Breast epithelium (tissue), 4 donors: ENCODE measurements at regions not wholly inside any gene's neighbourhood (a gene's known extent, or its start where the extent isn't known, plus 50 kb on each side); places are given as distances from the start of the nearest gene placed in this dataset.

Experiments
- DNase-seq, 2 donors: peaks; one replicate each; pipeline ENCODE4 v3.0.0-alpha.2; 2019; ENCODE audit warnings: low spot score in 2 of 2
- H3K27ac ChIP-seq, 2 donors: fragments of 200-600 bp; sonication (generic) in 1 of 2; one replicate each; pipeline ENCODE4 v1.5.1; 2016 to 2019; ENCODE audit warnings: mild to moderate bottlenecking in 1 of 2
- H3K27me3 ChIP-seq, 2 donors: fragments of 200-600 bp; sonication (generic) in 1 of 2; one replicate each; pipeline versions ENCODE4 v1.5.1 to v1.6.0; 2017 to 2019; ENCODE audit warnings: control low read depth in 1 of 2, mild to moderate bottlenecking in 1 of 2
- H3K36me3 ChIP-seq: fragments of 200-600 bp; one replicate; pipeline ENCODE4 v1.5.1; 2019
- H3K4me1 ChIP-seq, 2 donors: fragments of 200-600 bp; sonication (generic); one replicate each; pipeline ENCODE4 v1.5.1; 2016 to 2019; ENCODE audit warnings: control low read depth in 1 of 2
- H3K4me3 ChIP-seq, 3 donors: fragments of 200-600 bp; sonication (generic); 1 replicate in 2 of 3; 2 replicates in 1 of 3; pipeline ENCODE4 v1.5.1; 2016 to 2019; ENCODE audit warnings: mild to moderate bottlenecking in 3 of 3, moderate library complexity in 2 of 3
- H3K9me3 ChIP-seq, 2 donors: fragments of 200-600 bp; sonication (generic) in 1 of 2; one replicate each; pipeline ENCODE4 v1.5.1; 2016 to 2019; ENCODE audit warnings: control low read depth in 1 of 2
- CTCF ChIP-seq, 3 donors: fragments of 450-650 bp; IDR thresholded peaks; one replicate each; pipeline ENCODE4 v1.5.1; 2016 to 2017; ENCODE audit warnings: antibody characterized with exemption in 3 of 3, mild to moderate bottlenecking in 3 of 3, moderate library complexity in 3 of 3
- POLR2A ChIP-seq: fragments of 450-650 bp; IDR thresholded peaks from one replicate; pipeline ENCODE4 v1.6.1; 2016; ENCODE audit warnings: antibody characterized with exemption, mild to moderate bottlenecking, moderate library complexity
- POLR2AphosphoS5 ChIP-seq, 3 donors: sonication (generic); formaldehyde crosslinking; IDR thresholded peaks; one replicate each; pipeline ENCODE4 v1.6.1; 2017; ENCODE audit warnings: antibody characterized with exemption in 3 of 3
- intact Hi-C: fragments of 100-400 bp; cut with DNase I; formaldehyde crosslinking; loops from one replicate; pipeline ENCODE4 v1.15.1; 2023; ENCODE audit warnings: low total_unique reads

- no peaks in the 10 kb centered on the region for H3K4me1 ChIP-seq
- intact Hi-C loops = no loop called here
- H3K27ac ChIP-seq = no peak overlapping the region
These were observed 756.4 kb upstream of the ID2 start for GRCh38 chr2:7925506-7925905.

GRCh38 chr2:7927691-7928090, 754.2 kb upstream of the ID2 start:
- Histone ChIP-seq H3K9me3 (peaks cover 0 to 3% of the 10 kb centered on the region in 2 donors), H3K4me3 (no peak overlapping the region), H3K27ac (no peak overlapping the region), H3K4me1 (no peaks in the 10 kb centered on the region), H3K27me3 (no peaks in the 10 kb centered on the region), H3K36me3 (no peaks in the 10 kb centered on the region)
- no peak for DNase-seq
- TF ChIP-seq POLR2AphosphoS5 (IDR thresholded peaks at IDR 0.05) (no peak), CTCF (IDR thresholded peaks at IDR 0.05) (no peak)
- intact Hi-C loops = no loop called here

More at GRCh38 chr2:7925506-7925905, 756.4 kb upstream of the ID2 start:
- H3K9me3 ChIP-seq = peaks cover 0 to 4% of the 10 kb centered on the region in 2 donors
- DNase-seq = no peak
- no peak for TF ChIP-seq CTCF (IDR thresholded peaks at IDR 0.05)
- TF ChIP-seq POLR2A = no peak
- no peak for TF ChIP-seq POLR2AphosphoS5 (IDR thresholded peaks at IDR 0.05)
- no peaks in the 10 kb centered on the region for H3K36me3 ChIP-seq
- H3K27me3 ChIP-seq = no peaks in the 10 kb centered on the region
- no peak overlapping the region for H3K4me3 ChIP-seq

- Histone ChIP-seq H3K4me1 (no peaks in the 10 kb centered on the region), H3K27ac (no peak overlapping the region), H3K4me3 (no peak overlapping the region), H3K36me3 (no peaks in the 10 kb centered on the region), H3K27me3 (no peaks in the 10 kb centered on the region), H3K9me3 (no peaks in the 10 kb centered on the region)
- intact Hi-C loops = no loop called here
- no peak for DNase-seq
- TF ChIP-seq CTCF (IDR thresholded peaks at IDR 0.05) = no peak
- TF ChIP-seq POLR2A = no peak
- TF ChIP-seq POLR2AphosphoS5 (IDR thresholded peaks at IDR 0.05) = no peak
These were observed 752.6 kb upstream of the ID2 start for GRCh38 chr2:7929281-7929680.

GRCh38 chr2:7930800-7931635, 750.8 kb upstream of the ID2 start:
- Histone ChIP-seq H3K4me1 (no peaks in the 10 kb centered on the region), H3K36me3 (no peaks in the 10 kb centered on the region), H3K27ac (no peak overlapping the region), H3K9me3 (no peaks in the 10 kb centered on the region), H3K27me3 (no peaks in the 10 kb centered on the region), H3K4me3 (no peak overlapping the region)
- intact Hi-C loops = no loop called here
- DNase-seq = no peak
- no peak for TF ChIP-seq POLR2A
- TF ChIP-seq CTCF (IDR thresholded peaks at IDR 0.05) = no peak
- no peak for TF ChIP-seq POLR2AphosphoS5 (IDR thresholded peaks at IDR 0.05)

- Histone ChIP-seq H3K4me1 (no peaks in the 10 kb centered on the region), H3K27ac (no peak overlapping the region), H3K4me3 (no peak overlapping the region), H3K36me3 (no peaks in the 10 kb centered on the region), H3K27me3 (no peaks in the 10 kb centered on the region), H3K9me3 (no peaks in the 10 kb centered on the region)
- no peak for DNase-seq
- TF ChIP-seq CTCF (IDR thresholded peaks at IDR 0.05) = no peak
- TF ChIP-seq POLR2A = no peak
- no peak for TF ChIP-seq POLR2AphosphoS5 (IDR thresholded peaks at IDR 0.05)
- intact Hi-C loops = no loop called here
These were observed 750.0 kb upstream of the ID2 start for GRCh38 chr2:7931808-7932207.
